ENCODE measurements at regions not wholly inside any gene's neighbourhood (a gene's known extent, or its start where the extent isn't known, plus 50 kb on each side); places are given as distances from the start of the nearest gene placed in this dataset.

DNA sequence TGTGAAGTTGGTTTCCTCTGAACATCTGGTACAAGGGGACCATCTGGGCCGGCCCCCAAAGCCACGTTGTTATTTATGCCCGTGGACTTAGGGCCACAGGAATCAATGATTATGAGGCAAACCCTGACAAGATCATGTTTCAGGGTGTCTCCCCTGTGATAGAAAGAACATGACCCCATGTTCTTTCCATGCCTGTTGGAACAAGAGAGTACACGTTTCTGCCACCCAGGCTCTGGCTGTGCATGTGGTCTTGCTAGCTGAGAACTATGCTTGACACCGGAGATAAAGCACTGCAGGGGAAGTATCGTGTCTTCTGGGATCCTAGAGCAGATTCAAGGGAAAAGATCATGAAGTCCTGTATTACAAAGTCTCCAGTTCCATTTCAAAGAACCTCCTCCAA is 64.2 kb downstream of the TMEM17 start:
- Mint-ChIP-seq H3K27ac (peak overlapping the region in 1 of 7 donors; percentile 42), H3K4me1 (peaks cover 6% of the 10 kb centered on the region), H3K9me3 (peaks cover 0 to 6% (median 2%) of the 10 kb centered on the region in 7 donors), H3K27me3 (ENCODE audit: low read depth in 3 of 3) (peaks cover 0 to 7% (median under 1%) of the 10 kb centered on the region in 3 donors), H3K36me3 (no peaks in the 10 kb centered on the region), H3K4me3 (no peak overlapping the region)
- Histone ChIP-seq H3K27ac (ENCODE audit: low read depth in 1 of 2, low read length in 2 of 2) (no peak overlapping the region), H3K36me3 (replicated peaks in 1 of 2; ENCODE audit: control insufficient read depth in 1 of 2, insufficient read depth in 2 of 2, low read length in 2 of 2) (no peaks in the 10 kb centered on the region), H3K9me3 (replicated peaks in 1 of 2; ENCODE audit: control insufficient read depth in 1 of 2, insufficient read depth in 1 of 2, low read length in 2 of 2) (no peaks in the 10 kb centered on the region), H3K9ac (ENCODE audit: insufficient read depth, low read length, poor library complexity, severe bottlenecking) (no peak overlapping the region), H3K79me2 (ENCODE audit: insufficient read depth, low read length) (no peaks in the 10 kb centered on the region), H2AFZ (ENCODE audit: insufficient read depth, low read depth, low read length, poor library complexity, severe bottlenecking) (no peak overlapping the region), H3K4me3 (replicated peaks in 1 of 3; ENCODE audit: low read depth in 2 of 3, low read length in 3 of 3) (no peak overlapping the region), H4K20me1 (ENCODE audit: insufficient read depth, low read length) (no peaks in the 10 kb centered on the region), H3K4me1 (ENCODE audit: control insufficient read depth in 1 of 2, insufficient read depth in 2 of 2, low read length in 2 of 2) (no peaks in the 10 kb centered on the region), H3K4me2 (replicated peaks; ENCODE audit: extremely low read depth, low read length, poor library complexity, severe bottlenecking) (no peak overlapping the region), H3K27me3 (ENCODE audit: control insufficient read depth in 2 of 2, insufficient read depth in 2 of 2, low read length in 2 of 2) (no peaks in the 10 kb centered on the region)
- intact Hi-C loops (cut with micrococcal nuclease), result no loop called here
- DNase-seq, result no peak
- 96% methylated on average over 6 of the region's 6 CpGs for WGBS (ENCODE audit: insufficient coverage)
- TF ChIP-seq, protein P1, sequence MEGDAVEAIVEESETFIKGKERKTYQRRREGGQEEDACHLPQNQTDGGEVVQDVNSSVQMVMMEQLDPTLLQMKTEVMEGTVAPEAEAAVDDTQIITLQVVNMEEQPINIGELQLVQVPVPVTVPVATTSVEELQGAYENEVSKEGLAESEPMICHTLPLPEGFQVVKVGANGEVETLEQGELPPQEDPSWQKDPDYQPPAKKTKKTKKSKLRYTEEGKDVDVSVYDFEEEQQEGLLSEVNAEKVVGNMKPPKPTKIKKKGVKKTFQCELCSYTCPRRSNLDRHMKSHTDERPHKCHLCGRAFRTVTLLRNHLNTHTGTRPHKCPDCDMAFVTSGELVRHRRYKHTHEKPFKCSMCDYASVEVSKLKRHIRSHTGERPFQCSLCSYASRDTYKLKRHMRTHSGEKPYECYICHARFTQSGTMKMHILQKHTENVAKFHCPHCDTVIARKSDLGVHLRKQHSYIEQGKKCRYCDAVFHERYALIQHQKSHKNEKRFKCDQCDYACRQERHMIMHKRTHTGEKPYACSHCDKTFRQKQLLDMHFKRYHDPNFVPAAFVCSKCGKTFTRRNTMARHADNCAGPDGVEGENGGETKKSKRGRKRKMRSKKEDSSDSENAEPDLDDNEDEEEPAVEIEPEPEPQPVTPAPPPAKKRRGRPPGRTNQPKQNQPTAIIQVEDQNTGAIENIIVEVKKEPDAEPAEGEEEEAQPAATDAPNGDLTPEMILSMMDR (IDR thresholded peaks at IDR 0.05), result no peak

DNA sequence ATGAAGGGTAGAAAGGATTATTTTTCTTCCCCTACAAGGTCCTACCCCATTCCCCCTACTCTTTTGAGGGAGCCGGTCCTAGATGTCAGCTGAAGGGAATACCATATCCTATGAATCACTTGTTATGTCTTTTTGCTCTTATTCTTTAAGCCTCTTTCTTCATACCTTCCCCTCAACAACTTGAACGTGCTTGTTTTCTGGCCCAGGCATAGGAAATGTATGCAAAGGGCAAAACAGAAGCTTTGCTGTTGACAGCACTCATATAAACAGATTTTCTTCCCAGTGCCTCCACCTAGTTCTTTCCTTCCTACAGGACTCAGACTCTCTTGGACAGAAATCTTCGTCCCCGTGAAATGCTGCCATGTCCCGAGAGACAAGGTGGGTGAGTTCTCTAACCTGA is 64.6 kb downstream of the TMEM17 start:
- intact Hi-C loops (cut with micrococcal nuclease), result no loop called here
- H3K27me3 ChIP-seq (ENCODE audit: control insufficient read depth in 2 of 2, insufficient read depth in 2 of 2, low read length in 2 of 2), result no peaks in the 10 kb centered on the region
- H3K4me1 Mint-ChIP-seq, result peaks cover 6% of the 10 kb centered on the region
- no peak overlapping the region for H3K4me2 ChIP-seq (replicated peaks; ENCODE audit: extremely low read depth, low read length, poor library complexity, severe bottlenecking)
- no peak overlapping the region for H3K4me3 ChIP-seq (replicated peaks in 1 of 3; ENCODE audit: low read depth in 2 of 3, low read length in 3 of 3)
- 100% methylated on average over 1 of the region's 5 CpGs for WGBS (ENCODE audit: insufficient coverage)
- H3K79me2 ChIP-seq (ENCODE audit: insufficient read depth, low read length), result no peaks in the 10 kb centered on the region
- H3K9me3 Mint-ChIP-seq, result peaks cover 0 to 6% (median 2%) of the 10 kb centered on the region in 7 donors
- DNase-seq, result no peak
- no peak overlapping the region for H3K4me3 Mint-ChIP-seq
- H3K4me1 ChIP-seq (ENCODE audit: control insufficient read depth in 1 of 2, insufficient read depth in 2 of 2, low read length in 2 of 2), result no peaks in the 10 kb centered on the region
- TF ChIP-seq, protein P1 (IDR thresholded peaks at IDR 0.05), result no peak
- H3K9ac ChIP-seq (ENCODE audit: insufficient read depth, low read length, poor library complexity, severe bottlenecking), result no peak overlapping the region
- no peaks in the 10 kb centered on the region for H3K36me3 ChIP-seq (replicated peaks in 1 of 2; ENCODE audit: control insufficient read depth in 1 of 2, insufficient read depth in 2 of 2, low read length in 2 of 2)
- no peak overlapping the region for H2AFZ ChIP-seq (ENCODE audit: insufficient read depth, low read depth, low read length, poor library complexity, severe bottlenecking)
- H3K36me3 Mint-ChIP-seq, result no peaks in the 10 kb centered on the region
- H3K27ac ChIP-seq (ENCODE audit: low read depth in 1 of 2, low read length in 2 of 2), result no peak overlapping the region
- no peaks in the 10 kb centered on the region for H4K20me1 ChIP-seq (ENCODE audit: insufficient read depth, low read length)
- peaks cover 0 to 7% (median 0%) of the 10 kb centered on the region in 3 donors for H3K27me3 Mint-ChIP-seq (ENCODE audit: low read depth in 3 of 3)
- H3K9me3 ChIP-seq (replicated peaks in 1 of 2; ENCODE audit: control insufficient read depth in 1 of 2, insufficient read depth in 1 of 2, low read length in 2 of 2), result no peaks in the 10 kb centered on the region
- peak overlapping the region in 1 of 7 donors; percentile 42 for H3K27ac Mint-ChIP-seq

All from CD14-positive monocyte (primary cell).